Calu3 (cell line): ENCODE measurements at regions not wholly inside any gene's neighbourhood (a gene's known extent, or its start where the extent isn't known, plus 50 kb on each side); places are given as distances from the start of the nearest gene placed in this dataset.

Experiments
- BruUV-seq: library from RNA; stranded (reverse); fragments of 400-500 nt; replicated peaks from 2 replicates; lab custom pipeline; 2021; lab: Mats Ljungman, UMichigan
- CTCF ChIA-PET: fragments of 300-600 bp; sonication (Branson Sonifier 250); formaldehyde crosslinking; loops from one replicate; lab custom pipeline; 2022; ENCODE audit warnings: antibody characterized with exemption; lab: Charles Lee
- DNase-seq: peaks from one replicate; pipeline ENCODE4 v3.0.0; 2022
- H3K27ac Mint-ChIP-seq: one replicate; pipeline ENCODE4 v1.8.0; 2022; ENCODE audit warnings: mixed read lengths; ENCODE audit not compliant: unreplicated experiment
- H3K27me3 Mint-ChIP-seq: one replicate; pipeline ENCODE4 v1.8.0; 2022; ENCODE audit warnings: mixed read lengths; ENCODE audit not compliant: unreplicated experiment
- H3K36me3 Mint-ChIP-seq: one replicate; pipeline ENCODE4 v1.8.0; 2022; ENCODE audit warnings: mild to moderate bottlenecking, moderate library complexity, mixed read lengths; ENCODE audit not compliant: insufficient read depth, unreplicated experiment
- H3K4me1 Mint-ChIP-seq: one replicate; pipeline ENCODE4 v1.8.0; 2022; ENCODE audit warnings: mild to moderate bottlenecking, low read depth, mixed read lengths; ENCODE audit not compliant: unreplicated experiment
- H3K4me3 Mint-ChIP-seq: one replicate; pipeline ENCODE4 v1.8.0; 2022; ENCODE audit warnings: mild to moderate bottlenecking, low read depth, moderate library complexity, mixed read lengths; ENCODE audit not compliant: unreplicated experiment
- H3K9me3 Mint-ChIP-seq: one replicate; pipeline ENCODE4 v1.8.0; 2022; ENCODE audit warnings: low read depth, mixed read lengths; ENCODE audit not compliant: unreplicated experiment
- CTCF ChIP-seq: fragments of 200-600 bp; IDR thresholded peaks from one replicate; pipeline ENCODE4 v1.8.0; 2022; ENCODE audit warnings: antibody characterized with exemption; ENCODE audit not compliant: unreplicated experiment
- intact Hi-C: fragments of 100-400 bp; cut with micrococcal nuclease; formaldehyde crosslinking; loops from one replicate; pipeline ENCODE4 v1.10.0; 2022; ENCODE audit not compliant: unreplicated experiment

- H3K4me1 Mint-ChIP-seq, result peaks cover 8% of the 10 kb centered on the region
- no peak for DNase-seq
- H3K27me3 Mint-ChIP-seq, result no peaks in the 10 kb centered on the region
- CTCF ChIA-PET, result no interaction called here
- peaks cover 3% of the 10 kb centered on the region for H3K9me3 Mint-ChIP-seq
- no peak for TF ChIP-seq CTCF
- no peak overlapping the region for H3K4me3 Mint-ChIP-seq
- H3K27ac Mint-ChIP-seq, result no peak overlapping the region
- no TSS peak for BruUV-seq
- no peaks in the 10 kb centered on the region for H3K36me3 Mint-ChIP-seq
- intact Hi-C loops, result no loop called here
Observed at GRCh38 chr9:30197954-30198353, 2186.5 kb upstream of the ACO1 start.

GRCh38 chr9:30198463-30199309 is 2185.8 kb upstream of the ACO1 start:
- intact Hi-C loops, result no loop called here
- DNase-seq, result no peak
- Mint-ChIP-seq H3K27me3 (no peaks in the 10 kb centered on the region), H3K9me3 (peaks cover 3% of the 10 kb centered on the region), H3K4me1 (peaks cover 8% of the 10 kb centered on the region), H3K4me3 (no peak overlapping the region), H3K27ac (no peak overlapping the region), H3K36me3 (no peaks in the 10 kb centered on the region)
- CTCF ChIA-PET, result no interaction called here
- TF ChIP-seq CTCF, result no peak
- BruUV-seq, result no TSS peak

GRCh38 chr9:30201024-30201423 is 2183.4 kb upstream of the ACO1 start:
- Mint-ChIP-seq H3K36me3 (no peaks in the 10 kb centered on the region), H3K27me3 (no peaks in the 10 kb centered on the region), H3K4me1 (peaks cover 8% of the 10 kb centered on the region), H3K4me3 (no peak overlapping the region), H3K9me3 (peaks cover 3% of the 10 kb centered on the region), H3K27ac (no peak overlapping the region)
- DNase-seq, result no peak
- CTCF ChIA-PET, result no interaction called here
- no peak for TF ChIP-seq CTCF
- no TSS peak for BruUV-seq
- intact Hi-C loops, result no loop called here

GRCh38 chr9:30235068-30235467 is 2149.4 kb upstream of the ACO1 start:
- no TSS peak for BruUV-seq
- Mint-ChIP-seq H3K36me3 (no peaks in the 10 kb centered on the region), H3K4me3 (no peak overlapping the region), H3K4me1 (no peaks in the 10 kb centered on the region), H3K27me3 (no peaks in the 10 kb centered on the region), H3K27ac (no peak overlapping the region), H3K9me3 (no peaks in the 10 kb centered on the region)
- intact Hi-C loops, result no loop called here
- TF ChIP-seq CTCF, result no peak
- CTCF ChIA-PET, result no interaction called here
- no peak for DNase-seq
